SW 1271 (cell line): ENCODE measurements at regions not wholly inside any gene's neighbourhood (a gene's known extent, or its start where the extent isn't known, plus 50 kb on each side); places are given as distances from the start of the nearest gene placed in this dataset.
"Not testable (repeated sequence)": the region's sequence is repeated elsewhere in the genome, so short reads cannot be mapped to it uniquely, and the experiment has no call there.

ENCODE experiments used
- DNase-seq, 2 experiments: peaks; one replicate each; lab custom pipeline; 2025; lab: John Stamatoyannopoulos, UW

GRCh38 chr5:89850513-89850865 is 559.1 kb downstream of the CETN3 start:
- DNase-seq, result no peak

- no peak for DNase-seq
Observed at GRCh38 chr5:89849830-89850512, 559.6 kb downstream of the CETN3 start.

- DNase-seq, result no peak
Observed at GRCh38 chr5:89847743-89848142, 561.8 kb downstream of the CETN3 start.

- no peak for DNase-seq
Observed at GRCh38 chr5:89844548-89844947, 565.0 kb downstream of the CETN3 start.

- no peak for DNase-seq
Observed at GRCh38 chr5:89842531-89842930, 567.0 kb downstream of the CETN3 start.

GRCh38 chr5:89840906-89841305 is 568.6 kb downstream of the CETN3 start:
- no peak for DNase-seq

- DNase-seq, result no peak
Observed at GRCh38 chr5:89830691-89831090, 578.9 kb downstream of the CETN3 start.

- no peak for DNase-seq
Observed at GRCh38 chr5:89827960-89828359, 581.6 kb downstream of the CETN3 start.

- DNase-seq, result no peak
Observed at GRCh38 chr5:89827359-89827758, 582.2 kb downstream of the CETN3 start.

- DNase-seq, result no peak
Observed at GRCh38 chr5:89826938-89827337, 582.6 kb downstream of the CETN3 start.

- no peak for DNase-seq
Observed at GRCh38 chr5:89823046-89823445, 586.5 kb downstream of the CETN3 start.

- DNase-seq, result no peak
Observed at GRCh38 chr5:89817841-89818240, 591.7 kb downstream of the CETN3 start.

- DNase-seq, result no peak
Observed at GRCh38 chr5:89816038-89816437, 593.5 kb downstream of the CETN3 start.

- not testable (repeated sequence) for DNase-seq
Observed at GRCh38 chr5:89800735-89801134, 608.8 kb downstream of the CETN3 start.

- DNase-seq, result not testable (repeated sequence)
Observed at GRCh38 chr5:89794504-89794903, 615.1 kb downstream of the CETN3 start.

GRCh38 chr5:89779734-89780133 is 629.8 kb downstream of the CETN3 start:
- not testable (repeated sequence) for DNase-seq

- no peak for DNase-seq
Observed at GRCh38 chr5:89777758-89778157, 631.8 kb downstream of the CETN3 start.

- DNase-seq, result peak in 1 of 2 experiments; percentile 22
Observed at GRCh38 chr5:89769975-89770374, 639.6 kb downstream of the CETN3 start.

- DNase-seq, result no peak
Observed at GRCh38 chr5:89759802-89760201, 649.8 kb downstream of the CETN3 start.

- no peak for DNase-seq
Observed at GRCh38 chr5:89758146-89758545, 651.4 kb downstream of the CETN3 start.

GRCh38 chr5:89756955-89757354 is 652.6 kb downstream of the CETN3 start:
- no peak for DNase-seq

- DNase-seq, result no peak
Observed at GRCh38 chr5:89755024-89755423, 654.5 kb downstream of the CETN3 start.

- DNase-seq, result no peak
Observed at GRCh38 chr5:89735082-89735481, 674.5 kb downstream of the CETN3 start.

- no peak for DNase-seq
Observed at GRCh38 chr5:89733772-89734171, 675.8 kb downstream of the CETN3 start.
